ENCODE measurements at regions not wholly inside any gene's neighbourhood (a gene's known extent, or its start where the extent isn't known, plus 50 kb on each side); places are given as distances from the start of the nearest gene placed in this dataset.

- Histone ChIP-seq H3K36me3 (ENCODE audit: insufficient read depth, insufficient read length, low read length) (peaks cover 3% of the 10 kb centered on the region), H3K9me3 (ENCODE audit: insufficient read depth, low read length) (no peaks in the 10 kb centered on the region), H3K9ac (ENCODE audit: insufficient read length, low read depth) (no peak overlapping the region), H3K27me3 (ENCODE audit: insufficient read depth, insufficient read length) (no peaks in the 10 kb centered on the region), H3K4me3 (ENCODE audit: insufficient read length, low read depth) (no peak overlapping the region), H3K4me1 (ENCODE audit: insufficient read depth, insufficient read length) (no peaks in the 10 kb centered on the region)
- TF ChIP-seq YY1 (IDR thresholded peaks at IDR 0.05; ENCODE audit: insufficient read depth, insufficient read length): no peak
- no peak for TF ChIP-seq SUZ12 (IDR thresholded peaks at IDR 0.05; ENCODE audit: extremely low read depth, insufficient read depth, insufficient read length)
- DNase-seq (ENCODE audit: low read depth, low spot score): no peak
These were observed 102.9 kb upstream of the PGRMC2 start for GRCh38 chr4:128390475-128390996.

DNA sequence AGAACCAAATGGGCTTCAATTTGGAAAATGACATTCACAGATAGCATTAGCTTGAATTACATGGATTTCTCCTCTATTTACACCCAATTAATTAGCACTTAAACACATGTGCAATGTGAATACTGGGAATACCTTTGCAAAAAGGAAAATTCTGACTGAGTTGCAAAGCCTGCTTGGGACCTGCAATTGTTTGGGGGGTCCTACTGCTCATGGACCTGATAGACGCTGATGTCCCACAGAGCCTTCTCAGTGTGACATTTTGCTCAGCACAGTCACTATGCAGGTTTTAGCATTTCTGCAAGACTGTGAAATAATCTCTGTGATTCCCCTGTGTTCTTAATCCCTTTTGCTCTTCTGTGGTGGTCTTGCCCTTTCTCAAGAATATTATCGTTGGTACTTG lies 101.2 kb upstream of the PGRMC2 start:
- H3K9ac ChIP-seq (ENCODE audit: insufficient read length, low read depth): no peak overlapping the region
- H3K4me1 ChIP-seq (ENCODE audit: insufficient read depth, insufficient read length): no peaks in the 10 kb centered on the region
- H3K9me3 ChIP-seq (ENCODE audit: insufficient read depth, low read length): no peaks in the 10 kb centered on the region
- no peak overlapping the region for H3K4me3 ChIP-seq (ENCODE audit: insufficient read length, low read depth)
- DNase-seq (ENCODE audit: low read depth, low spot score): no peak
- TF ChIP-seq YY1 (IDR thresholded peaks at IDR 0.05; ENCODE audit: insufficient read depth, insufficient read length) (no peak), SUZ12 (IDR thresholded peaks at IDR 0.05; ENCODE audit: extremely low read depth, insufficient read depth, insufficient read length) (no peak), ZNF274 (IDR thresholded peaks at IDR 0.05; ENCODE audit: low read depth, low read length) (no peak)
- peaks cover 3% of the 10 kb centered on the region for H3K36me3 ChIP-seq (ENCODE audit: insufficient read depth, insufficient read length, low read length)
- no peaks in the 10 kb centered on the region for H3K27me3 ChIP-seq (ENCODE audit: insufficient read depth, insufficient read length)

- H3K4me1 ChIP-seq (ENCODE audit: insufficient read depth, insufficient read length): no peaks in the 10 kb centered on the region
- peaks cover 3% of the 10 kb centered on the region for H3K36me3 ChIP-seq (ENCODE audit: insufficient read depth, insufficient read length, low read length)
- TF ChIP-seq SUZ12 (IDR thresholded peaks at IDR 0.05; ENCODE audit: extremely low read depth, insufficient read depth, insufficient read length): no peak
- no peaks in the 10 kb centered on the region for H3K27me3 ChIP-seq (ENCODE audit: insufficient read depth, insufficient read length)
- no peak for DNase-seq (ENCODE audit: low read depth, low spot score)
- no peak overlapping the region for H3K9ac ChIP-seq (ENCODE audit: insufficient read length, low read depth)
- H3K9me3 ChIP-seq (ENCODE audit: insufficient read depth, low read length): no peaks in the 10 kb centered on the region
- no peak overlapping the region for H3K4me3 ChIP-seq (ENCODE audit: insufficient read length, low read depth)
These were observed 100.7 kb upstream of the PGRMC2 start for GRCh38 chr4:128388352-128388630.

DNA sequence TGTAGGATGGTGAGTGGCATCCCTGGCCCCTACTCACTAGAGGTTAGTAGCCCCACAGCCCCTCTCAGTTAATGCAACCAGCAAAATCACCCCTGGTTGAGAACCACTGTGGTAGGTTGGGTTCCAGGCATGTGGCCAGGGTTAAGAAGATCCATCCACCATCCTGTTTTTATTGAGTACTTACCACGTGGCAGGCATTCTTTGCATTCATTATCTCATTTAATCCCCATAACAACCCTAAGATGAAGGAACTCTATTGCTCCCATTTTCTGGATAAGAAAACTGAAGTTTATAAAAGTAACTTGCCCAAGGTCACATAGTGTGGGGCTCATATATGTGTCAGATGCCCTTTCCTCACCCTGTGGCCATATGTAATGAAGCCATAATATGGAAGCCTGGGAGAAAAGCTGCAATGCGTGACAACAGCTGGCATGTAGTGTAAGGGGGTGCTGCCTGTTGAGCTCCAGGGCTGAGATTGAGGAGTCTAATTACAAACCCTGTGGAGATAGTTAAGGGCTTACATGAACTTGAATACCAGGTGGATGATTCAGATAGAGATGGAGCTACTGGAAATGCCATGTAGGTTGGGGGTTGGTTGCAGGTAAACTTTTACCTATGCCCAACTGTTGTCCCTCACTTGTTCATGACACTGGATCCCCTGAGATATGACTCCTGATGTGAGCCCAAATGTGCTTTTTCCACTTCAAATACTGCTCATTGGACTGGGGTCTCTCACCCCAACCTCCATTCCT lies 100.2 kb upstream of the PGRMC2 start:
- Histone ChIP-seq H3K9ac (ENCODE audit: insufficient read length, low read depth) (no peak overlapping the region), H3K27me3 (ENCODE audit: insufficient read depth, insufficient read length) (no peaks in the 10 kb centered on the region), H3K4me3 (ENCODE audit: insufficient read length, low read depth) (no peak overlapping the region), H3K36me3 (ENCODE audit: insufficient read depth, insufficient read length, low read length) (peaks cover 3% of the 10 kb centered on the region), H3K9me3 (ENCODE audit: insufficient read depth, low read length) (no peaks in the 10 kb centered on the region), H3K4me1 (ENCODE audit: insufficient read depth, insufficient read length) (no peaks in the 10 kb centered on the region)
- TF ChIP-seq SUZ12 (IDR thresholded peaks at IDR 0.05; ENCODE audit: extremely low read depth, insufficient read depth, insufficient read length) (no peak), YY1 (IDR thresholded peaks at IDR 0.05; ENCODE audit: insufficient read depth, insufficient read length) (no peak), ZNF274 (IDR thresholded peaks at IDR 0.05; ENCODE audit: low read depth, low read length) (no peak)
- DNase-seq (ENCODE audit: low read depth, low spot score): no peak

GRCh38 chr4:128386761-128387599 lies 99.4 kb upstream of the PGRMC2 start:
- Histone ChIP-seq H3K4me3 (ENCODE audit: insufficient read length, low read depth) (no peak overlapping the region), H3K9me3 (ENCODE audit: insufficient read depth, low read length) (no peaks in the 10 kb centered on the region), H3K9ac (ENCODE audit: insufficient read length, low read depth) (no peak overlapping the region), H3K36me3 (ENCODE audit: insufficient read depth, insufficient read length, low read length) (peaks cover 3% of the 10 kb centered on the region), H3K4me1 (ENCODE audit: insufficient read depth, insufficient read length) (no peaks in the 10 kb centered on the region), H3K27me3 (ENCODE audit: insufficient read depth, insufficient read length) (no peaks in the 10 kb centered on the region)
- TF ChIP-seq YY1 (IDR thresholded peaks at IDR 0.05; ENCODE audit: insufficient read depth, insufficient read length) (no peak), SUZ12 (IDR thresholded peaks at IDR 0.05; ENCODE audit: extremely low read depth, insufficient read depth, insufficient read length) (no peak), ZNF274 (IDR thresholded peaks at IDR 0.05; ENCODE audit: low read depth, low read length) (no peak)
- DNase-seq (ENCODE audit: low read depth, low spot score): no peak

- Histone ChIP-seq H3K9ac (ENCODE audit: insufficient read length, low read depth) (no peak overlapping the region), H3K9me3 (ENCODE audit: insufficient read depth, low read length) (no peaks in the 10 kb centered on the region), H3K27me3 (ENCODE audit: insufficient read depth, insufficient read length) (no peaks in the 10 kb centered on the region), H3K4me3 (ENCODE audit: insufficient read length, low read depth) (no peak overlapping the region), H3K36me3 (ENCODE audit: insufficient read depth, insufficient read length, low read length) (no peaks in the 10 kb centered on the region), H3K4me1 (ENCODE audit: insufficient read depth, insufficient read length) (no peaks in the 10 kb centered on the region)
- TF ChIP-seq YY1 (IDR thresholded peaks at IDR 0.05; ENCODE audit: insufficient read depth, insufficient read length) (no peak), SUZ12 (IDR thresholded peaks at IDR 0.05; ENCODE audit: extremely low read depth, insufficient read depth, insufficient read length) (no peak), ZNF274 (IDR thresholded peaks at IDR 0.05; ENCODE audit: low read depth, low read length) (no peak)
- DNase-seq (ENCODE audit: low read depth, low spot score): peak; percentile 20
These were observed 98.2 kb upstream of the PGRMC2 start for GRCh38 chr4:128385683-128386304.

All from NT2/D1 (cell line).